Stimulated activated CD8-positive, alpha-beta memory T cell treated with anti-CD3 and anti-CD28 coated beads, Interleukin-15, amount 100 ng/mL, for 4 hours (primary cell): ENCODE measurements at regions not wholly inside any gene's neighbourhood (a gene's known extent, or its start where the extent isn't known, plus 50 kb on each side); places are given as distances from the start of the nearest gene placed in this dataset.

Experiments used
- DNase-seq, 2 donors: peaks; one replicate each; pipeline ENCODE4 v3.0.0-alpha.2; 2020; ENCODE audit warnings: low read depth in 2 of 2

DNA sequence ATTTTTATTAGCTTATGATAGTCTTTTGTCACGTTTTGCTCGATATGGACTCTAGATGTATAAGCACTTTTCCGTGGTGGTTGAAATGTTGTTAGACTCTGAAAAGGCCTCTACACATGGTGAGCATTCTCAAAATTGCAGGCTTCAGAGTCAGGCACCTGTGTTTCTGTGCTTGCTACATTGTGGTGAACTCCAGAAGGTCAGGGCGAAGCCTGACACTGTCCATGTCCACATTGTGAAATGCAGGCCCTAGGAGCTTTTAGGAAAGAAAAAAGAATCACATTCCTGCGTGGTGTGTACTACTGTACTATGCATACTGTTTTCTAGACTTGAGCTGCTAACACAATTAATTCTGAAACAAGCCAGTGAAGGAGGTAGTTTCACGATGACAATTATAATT, 86.3 kb downstream of the HS3ST1 start:
- no peak for DNase-seq

DNA sequence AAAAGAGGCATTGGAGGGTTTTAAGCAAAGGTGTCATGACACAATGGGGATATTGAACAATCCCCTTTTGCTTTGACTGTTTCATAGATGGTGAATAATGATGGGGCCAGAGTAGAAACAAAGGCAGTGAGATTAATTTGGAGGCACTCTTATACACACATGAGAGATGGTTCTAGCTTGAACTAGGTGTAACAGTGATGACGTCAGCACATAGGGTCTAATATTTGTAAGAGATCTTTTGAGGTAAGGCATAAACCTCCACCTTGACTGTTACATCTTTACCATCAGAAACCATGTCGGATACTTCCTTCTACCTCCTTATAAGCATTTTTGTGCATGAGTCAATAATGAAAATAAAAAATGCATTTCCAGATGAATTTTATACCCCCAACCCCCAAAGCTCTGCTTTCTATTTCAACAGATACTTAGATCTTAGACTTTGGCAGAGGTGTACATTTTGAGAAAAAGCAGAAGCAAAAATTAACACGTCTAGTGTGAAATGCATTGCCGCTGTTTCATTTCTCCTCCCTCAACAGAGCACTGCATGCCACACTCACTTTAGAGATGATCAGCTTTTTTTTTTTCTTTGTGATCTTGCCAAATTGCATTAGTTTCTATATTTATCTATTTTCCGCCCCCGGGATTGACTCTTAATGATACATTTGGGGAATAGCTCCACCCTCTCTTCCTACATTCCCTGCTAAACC, 87.2 kb downstream of the HS3ST1 start:
- DNase-seq: no peak

DNA sequence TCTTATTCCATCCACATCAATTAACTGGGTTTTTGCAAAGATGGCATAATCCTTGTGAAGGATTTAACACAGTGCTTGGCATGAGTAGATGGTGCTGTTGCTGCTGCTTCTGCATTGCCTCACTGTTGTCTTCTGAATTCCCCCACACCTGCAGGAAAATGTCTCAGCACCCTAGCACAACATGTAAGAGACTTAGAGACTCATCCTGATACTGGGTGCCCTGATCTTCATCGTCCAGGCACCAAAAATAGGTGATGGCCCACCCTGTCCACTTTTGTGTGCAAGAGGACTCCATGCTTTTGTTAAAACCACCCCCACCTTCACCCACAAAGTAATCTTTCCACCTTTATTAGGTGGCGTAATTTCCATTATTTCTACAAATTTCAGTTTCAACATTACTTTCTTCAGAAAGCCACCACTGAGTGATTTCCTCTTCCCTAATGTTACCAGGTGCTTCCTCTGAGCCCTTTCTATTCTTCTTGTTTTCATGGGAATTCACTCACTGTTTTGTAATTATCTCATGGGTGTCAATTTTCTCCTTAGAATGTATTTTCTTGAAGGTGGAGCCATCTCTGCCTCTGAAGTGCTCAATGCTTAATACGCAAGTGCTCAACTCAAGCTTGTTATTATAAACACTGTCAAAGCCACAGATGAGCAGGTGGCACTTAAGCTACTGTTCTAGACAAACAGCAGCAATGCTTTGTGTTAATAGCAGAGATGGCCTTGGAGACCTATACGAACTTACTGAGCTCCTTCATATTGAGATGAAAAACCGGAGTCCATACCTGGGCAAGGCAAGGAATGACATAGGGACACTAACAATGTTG, 89.5 kb downstream of the HS3ST1 start:
- DNase-seq: no peak

DNA sequence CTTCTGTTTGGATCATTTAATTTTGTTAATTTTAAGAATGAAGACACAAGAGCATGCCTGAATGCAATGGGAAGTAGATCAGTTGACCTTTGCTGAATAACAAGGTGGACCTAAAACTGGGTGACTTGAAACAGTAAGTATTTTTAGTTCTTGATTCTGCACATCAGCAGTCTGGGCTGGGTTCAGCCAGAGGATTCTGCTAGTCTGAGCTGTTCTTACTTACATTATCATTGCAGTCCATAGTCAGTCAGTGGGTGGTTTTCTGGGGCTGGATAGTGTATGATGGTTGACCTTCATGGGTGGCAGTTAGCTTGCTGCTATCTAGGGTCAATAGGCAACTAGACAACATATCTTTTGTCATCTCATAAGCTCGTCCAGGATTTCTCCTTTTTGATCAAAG, 91.4 kb downstream of the HS3ST1 start:
- DNase-seq: no peak

DNA sequence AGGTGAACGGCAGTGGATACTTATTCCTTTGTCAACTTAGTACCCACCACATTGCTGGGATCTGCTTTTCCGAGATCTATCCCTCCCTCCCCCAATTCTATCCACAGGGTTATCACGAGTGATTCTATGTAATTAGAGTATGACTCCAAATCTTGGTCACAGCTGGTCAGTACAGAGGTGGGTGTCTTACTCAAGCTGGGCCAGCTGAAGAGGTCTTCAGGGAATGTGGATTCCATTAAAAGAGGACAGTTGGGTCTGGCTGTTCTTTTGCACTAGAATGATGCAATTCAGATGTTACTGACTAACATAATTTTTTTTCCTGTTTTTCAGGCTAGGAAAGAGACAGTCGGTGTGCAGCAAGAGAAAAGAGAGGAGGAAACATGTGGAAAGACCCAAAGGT, 92.3 kb downstream of the HS3ST1 start:
- no peak for DNase-seq

DNA sequence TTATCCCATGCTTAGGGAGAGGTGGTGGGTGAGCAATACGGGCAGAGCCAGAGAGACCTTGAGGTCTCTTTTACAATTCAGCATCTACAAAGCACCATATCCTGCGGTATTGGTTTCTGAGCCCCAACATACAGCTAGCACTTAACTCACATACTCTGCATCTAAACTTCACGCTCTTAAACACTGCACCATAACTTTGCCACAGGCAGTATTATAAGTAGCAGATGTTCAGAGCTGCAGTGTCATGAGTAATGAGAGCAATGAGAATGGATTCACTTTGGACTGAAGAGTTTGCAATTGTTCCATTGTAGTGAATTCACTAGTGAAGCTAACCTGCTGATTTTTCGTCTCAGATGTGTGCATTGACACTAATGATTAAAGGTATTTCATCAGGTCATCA, 93.8 kb downstream of the HS3ST1 start:
- no peak for DNase-seq

DNA sequence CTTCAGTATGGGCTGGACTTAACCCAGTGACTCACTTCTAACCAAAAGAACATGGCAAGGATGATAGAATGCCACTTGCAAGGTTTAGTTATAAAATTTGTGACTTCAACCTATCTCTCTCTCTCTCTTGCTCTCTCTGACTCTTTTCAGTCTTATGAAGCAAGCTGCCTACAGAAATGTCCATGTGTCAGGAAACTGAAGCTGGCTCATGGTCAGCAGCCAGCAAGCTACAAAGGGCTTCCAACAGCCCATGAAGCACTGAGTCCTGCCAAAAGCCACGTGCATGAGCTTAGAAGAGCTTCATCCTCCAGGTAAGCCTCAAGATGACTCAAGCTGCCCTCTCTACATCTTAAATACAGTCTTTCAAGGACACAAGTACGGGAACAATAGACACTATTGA, 100.3 kb downstream of the HS3ST1 start:
- no peak for DNase-seq

DNA sequence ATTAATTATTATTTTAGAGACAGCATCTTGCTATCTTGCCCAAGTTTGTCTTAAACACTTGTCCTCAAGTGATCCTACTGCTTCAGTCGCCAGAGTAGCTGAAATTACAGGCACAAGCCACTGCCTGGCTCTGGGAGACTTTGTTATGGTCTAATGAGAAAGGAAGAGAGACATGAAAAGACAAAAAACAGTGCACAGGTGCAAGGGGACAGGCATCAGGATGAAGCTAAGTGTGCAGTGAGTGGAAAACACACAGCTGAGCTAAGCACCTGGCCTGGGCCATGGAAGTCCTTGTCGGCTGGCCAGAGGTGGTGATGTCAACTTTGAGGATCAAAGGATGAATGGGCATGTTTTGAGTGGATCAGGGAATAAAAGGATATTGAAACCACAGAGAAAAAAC, 102.7 kb downstream of the HS3ST1 start:
- DNase-seq: no peak

DNA sequence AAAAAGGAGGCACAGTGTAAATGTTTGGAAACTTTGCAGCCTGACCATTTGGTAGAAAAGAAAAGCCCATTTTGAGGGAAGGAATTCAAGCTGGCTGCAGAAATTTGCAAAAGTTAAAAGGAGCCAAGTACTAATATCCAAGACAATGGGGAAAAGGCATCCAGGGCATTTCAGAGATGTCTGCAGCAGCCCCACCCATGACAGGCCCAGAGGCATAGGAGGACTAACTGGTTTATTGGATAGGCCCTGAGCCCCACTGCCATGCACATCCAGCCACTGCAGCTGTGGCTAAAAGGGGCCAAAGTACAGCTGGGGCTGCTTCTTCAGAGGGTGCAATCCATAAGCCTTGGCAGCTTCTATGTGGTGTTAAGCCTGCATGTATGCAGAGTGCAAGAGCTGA, 104.9 kb downstream of the HS3ST1 start:
- no peak for DNase-seq

DNA sequence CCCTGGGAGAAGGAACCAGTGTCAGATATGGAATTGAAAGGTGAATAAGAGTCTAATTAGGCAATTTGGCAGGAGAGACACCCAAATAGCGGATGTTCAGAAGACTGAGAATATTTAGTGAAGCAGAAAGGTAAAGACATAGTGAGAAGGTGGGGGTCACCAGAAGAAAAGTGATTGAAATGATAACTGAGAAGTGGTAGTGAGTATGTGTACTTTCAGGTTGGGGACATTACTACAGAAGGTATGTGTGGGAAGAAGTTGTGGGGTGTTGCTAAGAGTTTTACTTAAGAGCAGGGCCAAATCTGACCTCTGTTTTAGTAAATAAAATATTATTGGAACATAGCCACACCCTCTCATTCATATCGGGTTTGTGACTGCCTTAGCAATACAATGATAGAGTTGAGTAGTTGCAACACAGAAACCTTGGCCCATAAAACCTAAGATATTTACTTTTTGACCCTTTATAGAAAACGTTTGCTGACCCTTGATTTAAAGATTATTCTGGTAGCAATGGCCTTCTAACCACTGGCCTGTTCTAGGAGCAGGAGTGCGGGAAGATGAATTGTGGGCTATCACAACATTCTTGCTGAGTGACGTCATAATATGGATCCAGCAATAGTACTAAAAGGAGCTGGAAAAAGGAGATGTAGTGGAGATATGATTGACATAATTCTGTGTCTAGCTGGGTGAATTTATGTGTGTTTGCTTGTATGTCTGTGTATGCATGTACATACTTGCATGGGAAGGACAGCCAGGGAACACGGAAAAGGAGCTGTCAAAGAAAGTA, 115.3 kb downstream of the HS3ST1 start:
- DNase-seq: no peak

DNA sequence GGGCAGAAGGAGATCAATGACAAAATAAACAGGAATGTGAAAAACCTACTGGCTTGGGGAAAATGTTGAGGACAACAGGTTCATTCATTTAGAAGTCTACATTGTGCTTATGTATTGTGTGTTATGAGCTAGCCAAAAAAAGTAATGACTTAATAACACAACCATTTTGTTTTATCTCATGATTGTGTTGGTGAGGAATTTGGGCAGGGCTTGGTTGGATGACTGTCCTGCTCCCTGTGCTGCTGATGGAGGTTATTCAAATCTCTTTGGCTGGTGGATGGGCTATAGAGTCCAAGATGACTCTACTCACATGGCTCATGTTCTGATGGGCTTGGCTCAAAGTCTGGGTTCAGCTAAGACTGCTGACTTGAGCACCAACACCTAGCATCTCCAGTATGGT, 116.3 kb downstream of the HS3ST1 start:
- DNase-seq: no peak

DNA sequence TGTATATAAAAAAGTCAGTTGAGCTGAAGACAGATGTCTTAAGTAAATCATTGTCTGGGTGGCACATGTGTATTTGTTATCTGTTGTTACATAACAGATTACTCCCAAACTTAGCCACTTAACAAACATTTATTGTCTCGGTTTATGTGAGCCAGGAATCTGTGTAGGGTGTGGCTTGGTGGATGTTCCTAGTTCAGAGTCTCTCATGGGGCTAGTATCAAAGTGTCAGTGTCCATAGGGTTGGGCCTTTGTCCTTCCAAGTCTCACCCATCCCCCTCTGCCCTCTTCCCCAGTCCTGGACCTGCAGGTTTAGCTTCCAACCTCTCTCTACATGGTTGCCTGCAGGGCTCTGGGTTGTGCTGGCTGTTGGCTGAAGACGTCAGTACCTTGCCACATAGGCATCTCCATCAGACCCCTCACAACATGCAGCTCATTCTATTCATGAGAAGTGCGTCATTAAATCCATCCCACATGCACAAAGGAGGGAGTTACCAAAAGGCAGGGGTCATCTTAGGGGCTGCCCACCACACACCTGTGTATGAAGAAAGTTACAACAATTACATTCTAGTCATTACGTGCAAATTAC, 127.5 kb downstream of the HS3ST1 start:
- no peak for DNase-seq

DNA sequence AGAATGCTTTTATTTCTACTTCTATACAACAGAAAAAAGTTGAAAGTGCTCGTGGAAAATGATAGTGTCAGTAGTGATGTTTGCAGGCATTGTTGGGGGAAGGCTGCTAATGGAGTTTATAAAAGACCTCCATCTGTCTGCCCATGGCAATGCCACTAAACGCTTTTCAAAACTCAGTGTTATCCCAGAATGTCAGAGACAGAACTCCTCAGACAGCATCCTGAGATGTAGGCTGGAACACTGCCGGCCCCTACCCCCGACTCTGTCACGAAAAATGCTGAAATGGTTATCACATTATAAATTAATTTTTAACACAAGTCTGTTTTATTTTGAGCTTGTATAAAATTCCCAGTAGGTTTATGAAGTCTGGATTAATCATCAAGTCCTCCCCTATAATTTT, 128.9 kb downstream of the HS3ST1 start:
- no peak for DNase-seq

DNA sequence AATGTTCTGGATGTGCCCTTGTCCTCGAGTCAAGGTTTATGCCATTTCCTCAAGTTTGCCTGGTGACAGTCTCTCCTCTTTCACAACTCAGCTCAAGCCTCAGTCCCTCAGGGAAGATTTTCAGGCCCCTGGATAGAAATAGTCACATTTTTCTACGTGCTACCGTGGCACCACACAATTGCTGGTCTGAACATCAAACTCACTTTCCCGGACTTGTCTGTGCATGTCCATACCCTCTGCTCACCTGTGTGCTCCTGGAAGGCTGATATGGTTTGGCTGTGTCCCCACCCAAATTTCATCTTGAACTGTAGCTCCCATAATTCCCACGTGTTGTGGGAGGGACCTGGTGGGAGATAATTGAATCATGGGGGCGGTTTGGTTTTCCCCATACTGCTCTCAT, 129.7 kb downstream of the HS3ST1 start:
- DNase-seq: no peak

DNA sequence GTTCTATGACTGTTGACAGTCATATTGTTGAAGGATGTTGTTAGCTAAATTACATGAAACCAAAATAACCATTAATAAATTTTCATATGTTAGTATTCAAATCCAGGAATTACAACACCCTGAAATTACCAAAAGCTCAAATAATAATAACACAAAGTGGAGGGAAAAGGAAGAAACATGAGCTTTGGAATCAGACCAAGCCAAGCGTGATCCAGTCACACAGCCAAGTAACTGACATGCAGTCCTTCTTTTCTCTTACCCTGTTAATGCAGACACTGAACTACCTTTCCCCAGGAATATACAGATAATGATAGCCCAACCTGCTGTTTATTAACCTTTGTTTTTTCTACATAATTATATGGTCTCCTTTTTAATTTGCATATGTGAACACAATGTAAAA, 130.2 kb downstream of the HS3ST1 start:
- DNase-seq: no peak

DNA sequence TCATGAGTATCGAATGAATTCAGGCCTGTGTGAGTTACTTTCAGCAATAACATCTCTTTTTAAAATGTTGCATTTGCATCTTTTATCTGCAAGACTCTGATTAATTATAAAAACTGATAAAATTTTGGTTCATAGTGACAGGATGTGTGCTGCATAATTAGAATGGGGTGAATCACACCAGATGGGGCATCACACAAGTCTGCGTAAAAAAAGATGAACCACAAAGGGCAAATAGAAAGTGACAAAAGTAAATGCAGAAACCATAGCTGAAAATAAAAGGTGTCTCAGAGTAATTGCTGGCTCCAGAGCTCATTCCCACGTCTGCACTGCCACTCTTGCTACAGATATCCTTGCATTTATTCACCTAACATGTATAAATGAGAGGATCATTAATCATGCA, 131.1 kb downstream of the HS3ST1 start:
- no peak for DNase-seq

DNA sequence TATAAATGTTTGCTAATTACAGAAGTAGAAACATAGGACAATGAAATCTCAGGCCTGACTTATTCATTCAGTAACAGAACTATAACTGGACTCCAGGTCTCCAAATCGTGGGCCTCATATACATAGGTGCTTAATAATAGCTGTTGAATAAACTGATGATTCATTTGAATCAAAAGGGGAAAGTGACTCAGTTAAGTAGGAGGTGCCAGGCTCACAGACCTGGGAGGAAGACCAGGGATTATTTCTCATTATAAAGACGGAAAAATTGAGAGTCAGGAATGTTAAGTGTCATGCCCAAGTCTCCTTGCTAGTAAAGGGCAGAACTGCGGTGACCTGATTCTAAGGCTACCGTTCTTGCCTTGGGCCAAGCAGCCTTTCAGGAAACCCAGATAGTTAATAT, 131.5 kb downstream of the HS3ST1 start:
- DNase-seq: no peak

DNA sequence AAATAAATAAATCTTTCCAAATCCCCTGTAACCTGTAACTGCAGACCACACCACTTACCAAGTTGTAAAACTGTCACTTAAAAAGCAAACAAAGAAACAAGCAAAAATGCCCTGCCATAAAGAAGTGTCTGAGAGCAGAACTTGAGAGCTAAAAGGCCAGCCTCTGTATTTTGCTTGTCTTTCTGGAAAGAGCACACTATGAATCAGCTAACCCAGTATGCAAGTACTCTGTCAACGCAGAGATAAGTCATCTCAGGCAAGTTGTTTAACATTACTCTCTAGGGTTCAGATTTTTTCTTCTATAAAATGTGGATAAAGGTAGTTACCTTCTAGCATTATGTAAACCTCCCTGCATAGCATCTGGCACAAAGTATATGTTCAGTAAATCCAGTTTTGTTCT, 134.8 kb downstream of the HS3ST1 start:
- DNase-seq: no peak

DNA sequence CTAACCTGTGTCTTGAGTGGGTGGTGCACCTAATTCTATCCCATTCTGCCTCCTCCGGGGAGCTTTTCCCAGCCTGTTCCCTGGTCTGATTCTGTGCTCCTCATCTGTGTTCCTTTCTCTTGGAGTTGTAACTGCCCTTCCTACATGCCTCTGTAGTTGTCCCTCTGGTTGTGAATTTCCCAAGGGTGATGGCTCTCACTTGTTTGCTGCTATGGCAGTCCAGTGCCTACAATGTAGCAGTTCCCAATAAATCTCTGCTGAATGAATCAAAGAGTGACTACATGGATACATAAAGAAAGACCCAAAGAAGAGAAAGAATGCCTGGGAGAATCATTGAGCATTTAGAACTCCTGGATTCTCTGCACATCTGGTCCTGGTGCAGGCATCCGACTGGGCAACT, 141.6 kb downstream of the HS3ST1 start:
- no peak for DNase-seq

DNA sequence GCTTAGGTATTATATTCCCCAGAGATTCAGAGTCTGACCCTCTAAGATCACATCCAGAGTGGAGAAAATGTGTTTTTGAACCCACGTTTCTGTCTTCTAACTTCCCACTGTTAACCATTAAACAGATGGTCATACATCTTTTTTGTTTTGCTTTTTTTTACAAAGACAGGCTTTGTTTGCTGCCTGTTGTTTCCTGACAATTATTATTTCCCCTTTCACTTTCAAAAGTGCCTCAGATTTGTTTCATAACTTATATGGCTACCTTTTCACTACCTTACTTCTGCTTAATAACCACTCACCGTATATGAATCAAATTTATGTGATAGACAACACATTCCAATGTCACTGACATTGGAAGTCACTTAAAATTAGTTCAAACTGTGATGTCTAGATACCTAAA, 142.2 kb downstream of the HS3ST1 start:
- DNase-seq: no peak

DNA sequence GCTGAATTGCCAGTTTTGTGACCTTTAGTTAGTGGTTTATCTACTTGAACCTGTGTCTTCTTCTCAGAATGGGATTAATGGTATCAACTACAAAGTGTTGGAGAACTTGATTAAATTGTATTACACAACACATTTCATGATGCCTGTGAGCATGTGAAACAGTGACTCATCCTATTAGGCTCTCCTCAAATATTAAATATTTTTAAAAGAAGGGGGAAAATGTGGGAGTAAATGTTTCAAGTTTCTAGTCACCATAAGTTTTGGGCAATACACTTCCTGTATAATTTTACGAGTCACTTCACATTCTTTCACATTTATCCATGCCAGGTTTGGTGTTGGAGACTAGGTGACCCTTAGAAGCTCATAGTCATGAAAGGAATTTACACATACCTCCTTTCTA, 147.0 kb downstream of the HS3ST1 start:
- DNase-seq: no peak

DNA sequence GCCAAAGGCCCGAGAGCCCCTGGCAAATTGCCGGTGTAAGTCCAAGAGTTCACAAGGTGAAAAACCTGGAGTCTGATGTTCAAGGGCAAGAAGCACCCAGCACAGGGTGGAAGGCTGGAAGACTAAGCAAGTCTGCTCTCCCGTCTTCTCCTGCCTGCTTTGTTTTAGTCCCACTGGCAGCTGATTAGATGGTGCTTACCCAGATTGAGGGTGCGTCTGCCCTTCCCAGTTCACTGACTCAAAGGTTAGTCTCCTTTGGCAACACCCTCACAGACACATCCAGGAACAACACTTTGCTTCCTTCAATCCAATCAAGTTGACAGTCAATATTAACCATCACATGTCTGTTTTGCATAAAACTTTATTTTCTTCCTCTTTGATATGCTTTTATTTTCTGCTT, 157.4 kb downstream of the HS3ST1 start:
- no peak for DNase-seq
